Left hindlimb (tissue), 1 donor: ENCODE measurements at regions not wholly inside any gene's neighbourhood (a gene's known extent, or its start where the extent isn't known, plus 50 kb on each side); places are given as distances from the start of the nearest gene placed in this dataset.
A peak's percentile ranks its signal among the peaks of the same experiment; 100 is the strongest.

ENCODE experiments used
- DNase-seq: peaks from one replicate; pipeline ENCODE4 v3.0.0-alpha.2; 2018

DNA sequence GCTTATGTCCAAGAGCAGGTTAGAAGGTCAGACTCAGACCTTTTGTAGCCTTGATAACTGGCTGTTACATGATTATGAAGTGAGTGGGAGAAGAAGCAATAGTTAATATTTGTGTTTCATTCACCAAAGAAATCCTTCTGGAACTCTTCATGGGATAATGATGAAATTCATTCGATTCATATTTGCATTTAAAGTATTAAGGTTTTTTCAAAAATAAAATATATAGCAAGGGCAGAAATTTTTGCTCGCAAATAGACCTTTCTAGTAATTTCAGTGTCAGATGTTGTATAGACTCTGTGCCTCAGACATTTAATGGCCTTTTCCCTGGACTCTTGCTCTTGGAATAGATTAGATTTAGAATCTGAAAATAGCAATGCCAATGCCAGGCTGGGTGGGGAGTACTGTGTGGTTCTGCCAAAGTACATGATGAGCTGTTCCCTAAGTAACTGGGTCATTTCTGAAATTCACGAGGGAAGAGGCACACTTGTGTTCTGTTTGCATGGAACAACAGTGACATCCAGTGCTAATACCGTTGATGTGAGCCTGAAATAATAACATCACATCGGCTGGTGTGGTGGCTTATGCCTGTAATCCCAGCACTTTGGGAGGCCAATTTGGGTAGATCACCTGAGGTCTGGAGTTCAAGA, 119.2 kb downstream of the MBL2 start:
- DNase-seq = no peak

DNA sequence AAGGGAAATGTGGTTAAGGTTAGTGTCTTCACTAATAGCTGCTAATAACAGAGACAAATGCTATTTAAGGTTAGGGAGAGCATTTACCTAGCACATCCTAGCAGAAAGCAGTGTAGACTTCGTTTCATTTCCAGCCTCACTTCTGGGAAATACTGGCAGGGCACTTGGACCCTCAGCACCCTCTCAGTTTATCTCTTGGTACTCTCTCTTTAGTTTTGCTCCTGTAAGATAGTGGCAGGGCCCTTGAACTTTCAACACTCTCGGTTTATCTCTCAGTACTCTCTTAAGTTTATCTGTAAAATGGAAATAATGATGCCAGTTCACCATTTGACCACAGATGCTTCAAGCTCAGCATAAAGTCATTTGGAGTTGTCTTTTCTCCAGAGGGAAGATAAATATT, 118.4 kb downstream of the MBL2 start:
- DNase-seq = no peak

DNA sequence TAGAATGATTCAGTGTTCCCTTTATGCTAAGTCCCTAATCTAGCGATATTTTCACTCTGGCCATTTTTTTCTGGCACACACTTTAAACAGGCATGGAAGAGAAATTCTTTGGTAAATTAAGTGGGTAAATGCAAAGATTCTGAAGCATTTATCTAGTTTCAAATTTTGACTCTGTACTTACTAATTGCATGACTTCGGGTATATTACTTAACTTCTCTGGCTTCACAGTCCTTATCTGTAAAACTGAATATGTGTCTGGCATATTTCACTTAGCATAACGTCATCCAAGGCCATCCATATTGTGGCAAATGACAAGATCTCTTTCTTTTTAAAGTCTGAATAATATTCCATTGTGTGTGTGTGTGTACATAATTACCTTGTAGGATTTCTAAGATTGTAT, 114.5 kb downstream of the MBL2 start:
- DNase-seq = no peak

DNA sequence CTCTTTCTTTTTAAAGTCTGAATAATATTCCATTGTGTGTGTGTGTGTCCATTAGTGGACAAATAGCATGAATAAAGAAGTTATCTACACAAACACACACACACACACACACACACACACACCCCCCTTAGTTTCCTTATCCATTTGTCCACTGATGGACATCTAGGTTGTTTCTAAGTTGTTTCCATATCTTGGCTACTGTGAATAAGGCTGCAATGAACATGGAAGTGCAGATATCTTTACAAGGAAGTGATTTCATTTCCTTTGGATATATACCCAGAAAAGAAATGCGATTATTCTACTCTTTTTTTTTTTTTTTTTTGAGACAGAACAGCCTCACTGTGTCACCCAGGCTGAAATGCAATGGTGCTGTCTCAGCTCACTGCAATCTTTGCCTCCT, 113.5 kb downstream of the MBL2 start:
- no peak for DNase-seq

DNA sequence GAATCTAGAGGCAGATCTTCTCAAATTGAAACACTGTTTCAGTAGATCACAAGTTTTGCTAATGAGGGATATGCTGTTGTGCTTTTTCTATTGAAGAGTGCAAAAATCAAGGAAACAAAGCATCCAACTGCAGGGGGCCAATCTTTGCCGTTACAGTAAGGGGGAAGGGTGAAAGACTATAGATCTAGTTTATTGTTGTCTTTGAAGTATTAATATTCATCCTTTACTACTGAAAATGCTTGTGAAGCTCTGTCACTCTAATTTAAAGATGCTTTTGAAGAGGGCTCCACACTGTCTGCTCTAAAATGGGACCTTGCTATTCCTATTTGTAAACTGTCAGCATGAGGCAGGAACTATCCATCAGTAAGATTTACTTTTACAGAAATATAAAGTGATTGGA, 110.3 kb downstream of the MBL2 start:
- no peak for DNase-seq

DNA sequence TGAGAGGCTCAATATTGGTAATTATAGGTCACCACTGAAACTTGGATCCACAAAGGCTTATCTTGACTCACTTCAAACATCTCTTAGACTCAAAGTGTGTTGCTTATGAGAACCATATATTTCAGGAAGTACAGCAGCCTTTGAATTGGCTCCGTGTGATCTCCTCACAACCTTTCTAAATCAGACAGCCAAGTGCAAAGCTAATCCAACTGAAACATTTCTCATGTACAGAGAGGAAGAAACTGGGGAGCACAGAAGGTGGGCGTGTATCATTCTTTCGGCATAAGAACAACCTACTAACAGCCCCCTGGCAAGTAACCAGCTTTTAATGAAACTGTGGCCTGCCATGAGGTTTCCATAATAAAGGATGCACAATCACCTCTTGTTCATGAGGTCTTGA, 109.4 kb downstream of the MBL2 start:
- DNase-seq = no peak

DNA sequence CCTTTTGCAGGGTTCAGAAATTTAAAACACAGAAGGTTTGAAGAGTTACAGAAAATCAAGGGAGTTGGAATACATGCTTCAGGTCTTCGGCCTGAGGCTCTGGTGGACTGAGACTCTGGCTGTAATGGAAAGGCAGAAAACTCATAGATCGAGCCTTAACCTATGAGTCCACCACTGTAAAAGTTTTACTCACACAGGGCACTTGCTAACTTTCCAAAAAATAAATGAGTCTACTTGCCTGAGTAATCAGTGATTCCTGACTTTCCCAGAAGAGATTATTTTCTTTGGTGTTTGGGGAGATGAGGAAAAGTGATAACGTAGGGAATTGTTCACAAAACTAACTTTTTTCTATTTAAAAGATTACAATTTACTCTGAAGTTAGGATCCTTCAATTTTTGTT, 108.0 kb downstream of the MBL2 start:
- DNase-seq = no peak

DNA sequence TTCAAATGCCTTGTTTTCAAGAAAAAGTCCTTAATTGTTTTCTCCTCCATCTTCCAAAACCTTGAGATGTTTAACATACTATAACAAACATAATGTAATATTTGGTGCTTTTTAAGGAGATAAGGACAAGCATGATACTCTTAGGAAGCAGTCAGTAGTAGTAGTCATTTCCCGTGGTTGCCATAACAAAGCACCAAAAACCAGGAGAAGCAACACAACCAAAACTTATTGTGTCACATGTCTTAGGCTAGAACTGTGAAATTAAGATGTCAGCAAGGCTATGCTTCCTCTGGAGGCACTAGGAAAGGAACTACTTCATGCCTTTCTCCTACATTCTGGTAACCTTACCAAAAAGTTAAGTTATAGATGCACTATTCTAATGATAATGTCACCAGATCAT, 106.8 kb downstream of the MBL2 start:
- DNase-seq = no peak

DNA sequence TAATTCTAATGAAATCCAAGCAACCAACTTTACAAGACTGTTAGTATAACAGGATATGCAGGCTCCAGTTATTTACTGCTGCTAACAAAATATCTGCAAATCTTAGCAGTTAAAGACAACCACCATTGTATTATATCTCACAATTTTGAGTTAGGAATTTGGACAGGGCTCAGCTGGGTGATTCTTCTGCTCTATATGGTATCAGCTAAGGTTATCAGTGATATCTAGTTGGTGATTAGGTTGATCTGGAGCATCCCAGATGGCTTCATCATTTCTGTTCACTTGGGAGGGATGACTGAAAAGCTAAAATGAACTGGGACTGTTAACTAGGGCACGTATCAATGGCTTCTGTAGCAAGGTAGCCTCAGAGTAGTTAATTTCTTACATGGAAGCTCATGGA, 105.7 kb downstream of the MBL2 start:
- DNase-seq = no peak

DNA sequence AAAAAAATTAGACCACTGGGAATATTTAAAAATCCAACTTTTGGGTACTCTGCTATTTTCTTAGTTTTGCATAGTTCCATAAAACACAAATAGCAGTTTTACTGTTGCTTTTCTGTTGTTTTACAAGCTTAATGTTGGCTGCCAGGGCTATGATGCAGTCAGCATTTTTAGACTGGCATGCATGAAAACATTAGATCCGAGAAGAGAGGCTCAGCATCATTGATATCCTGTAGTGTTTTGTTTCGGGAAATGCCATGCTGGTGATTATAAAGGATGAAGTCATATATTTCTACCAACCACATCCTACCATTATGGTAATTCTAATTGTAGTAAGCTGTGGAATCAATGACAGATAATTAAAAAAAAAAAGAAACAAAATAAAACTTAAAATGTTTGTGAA, 104.6 kb downstream of the MBL2 start:
- no peak for DNase-seq

DNA sequence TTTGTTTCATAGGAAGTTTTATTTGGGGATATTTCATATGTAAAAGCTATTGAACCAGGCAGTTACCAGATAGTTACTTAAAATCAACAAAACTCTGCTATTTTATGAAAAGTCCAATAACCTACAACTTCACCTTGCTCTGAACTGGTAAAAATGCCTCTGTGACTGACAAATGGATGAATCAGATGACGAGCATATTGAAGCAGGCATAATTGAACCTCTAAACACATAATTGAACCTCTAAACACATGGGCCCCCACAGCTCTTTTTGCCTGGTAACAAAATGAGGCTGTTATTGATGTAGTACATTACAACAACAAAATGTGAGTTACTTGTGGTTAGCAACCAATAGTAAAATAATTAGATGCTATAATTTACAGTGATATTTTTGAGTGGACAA, 99.7 kb downstream of the MBL2 start:
- DNase-seq = no peak

DNA sequence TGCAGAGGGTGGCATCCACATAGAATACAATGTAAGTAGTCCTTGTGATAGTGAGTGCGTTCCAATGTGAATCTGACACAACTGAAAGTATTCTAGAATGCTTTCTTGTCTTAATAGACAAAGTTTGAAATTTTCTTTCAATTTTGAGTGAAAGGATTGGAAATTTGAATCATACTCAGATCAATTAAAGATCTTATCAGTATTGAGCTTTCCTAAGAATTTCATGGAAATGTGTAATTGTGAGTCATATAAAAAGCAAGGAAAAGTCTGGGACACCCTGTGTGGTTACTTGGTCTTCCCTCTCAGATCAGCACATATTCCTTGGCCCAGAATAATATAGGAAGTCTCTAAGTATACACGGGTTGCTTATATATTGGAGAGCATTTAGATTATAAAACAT, 99.1 kb downstream of the MBL2 start:
- no peak for DNase-seq

DNA sequence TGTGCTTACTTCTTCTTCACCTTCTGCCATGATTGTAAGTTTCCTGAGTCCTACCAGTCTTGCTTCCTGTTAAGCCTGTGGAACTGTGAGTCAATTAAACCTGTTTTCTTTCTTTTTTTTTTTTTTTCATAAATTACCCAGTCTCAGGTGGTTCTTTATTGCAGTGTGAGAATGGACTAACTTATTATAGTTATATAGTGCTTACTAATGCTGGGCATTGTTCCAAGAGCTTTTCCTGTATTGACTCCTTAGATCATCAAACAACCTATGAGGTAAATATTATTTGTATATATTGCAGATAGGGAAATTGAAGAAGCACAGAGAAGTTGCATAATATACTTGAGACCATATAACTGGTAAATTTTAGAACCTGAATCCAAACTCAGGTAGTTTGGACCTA, 98.1 kb downstream of the MBL2 start:
- DNase-seq = no peak

DNA sequence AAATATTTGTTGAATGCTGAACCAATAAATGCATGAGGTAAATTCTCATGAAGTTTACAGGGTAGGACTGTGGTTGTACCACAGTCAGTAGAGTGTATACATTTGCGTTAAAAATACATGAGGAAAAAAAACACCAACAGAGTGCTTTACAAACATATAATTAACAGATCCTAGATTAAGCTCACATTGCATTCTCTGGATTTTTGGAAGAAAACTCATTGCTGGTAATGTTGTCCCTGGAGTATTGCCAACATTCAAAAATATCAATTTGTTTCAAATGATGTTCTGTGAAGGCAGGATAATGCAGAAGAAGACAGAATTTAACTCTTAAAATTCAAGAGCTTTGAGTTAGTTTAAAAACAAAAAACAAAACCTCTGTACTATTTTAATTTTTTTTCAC, 95.5 kb downstream of the MBL2 start:
- no peak for DNase-seq

DNA sequence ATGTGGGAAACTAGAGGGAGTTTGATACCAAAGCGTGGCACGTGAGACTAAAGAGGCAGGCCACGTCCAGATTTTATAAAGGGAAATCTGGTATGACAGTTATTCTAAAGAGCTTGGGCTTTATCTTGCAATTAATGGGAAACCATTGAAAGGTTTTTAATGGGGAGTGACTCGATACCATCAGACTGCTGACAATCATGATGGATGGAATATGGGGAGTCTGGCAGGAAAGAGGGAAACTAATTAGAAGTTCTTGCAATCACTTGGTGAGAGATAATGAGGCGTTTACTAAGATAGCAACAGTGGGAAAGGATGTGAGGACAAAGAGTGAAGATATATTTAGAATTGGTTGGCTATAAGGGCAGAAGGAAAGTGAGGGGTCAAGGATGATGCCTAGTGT, 94.0 kb downstream of the MBL2 start:
- DNase-seq = no peak

DNA sequence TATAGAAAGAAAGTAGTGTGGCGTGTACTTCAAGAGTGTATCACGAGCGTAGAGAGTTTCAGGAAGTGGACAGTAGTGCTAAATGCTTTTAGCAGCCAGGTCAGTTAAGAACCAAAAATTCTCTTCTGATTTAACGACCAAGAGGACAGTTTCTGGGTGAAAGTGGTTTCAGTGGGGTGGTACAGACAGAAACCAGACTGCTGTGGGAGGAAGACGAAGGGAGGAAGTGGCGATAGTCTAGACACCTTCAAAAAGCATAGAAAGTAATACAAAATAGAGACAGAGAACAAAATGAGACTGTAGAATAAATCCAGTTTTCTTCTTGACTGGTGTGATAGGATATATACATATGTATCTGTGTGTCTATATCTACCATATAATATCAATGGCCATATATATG, 93.5 kb downstream of the MBL2 start:
- DNase-seq = no peak

DNA sequence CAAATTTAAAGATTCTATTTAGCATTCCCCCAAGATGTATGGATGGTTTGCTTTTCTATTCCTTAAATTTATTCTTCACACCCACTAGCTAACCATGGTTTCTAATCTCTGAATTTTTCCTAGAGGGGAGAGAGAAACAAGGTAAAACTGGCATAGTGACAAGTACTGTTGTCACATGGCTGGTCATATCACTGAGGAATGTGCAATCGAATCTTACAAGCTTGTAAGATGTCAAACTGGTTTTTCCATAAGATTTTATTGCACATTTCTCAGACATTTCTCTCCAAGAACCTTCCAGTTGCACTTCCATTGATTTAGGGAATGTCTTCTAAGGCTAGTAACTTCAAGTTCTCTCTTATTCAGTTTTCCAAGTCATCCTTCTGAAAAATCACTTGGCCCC, 89.8 kb downstream of the MBL2 start:
- no peak for DNase-seq

DNA sequence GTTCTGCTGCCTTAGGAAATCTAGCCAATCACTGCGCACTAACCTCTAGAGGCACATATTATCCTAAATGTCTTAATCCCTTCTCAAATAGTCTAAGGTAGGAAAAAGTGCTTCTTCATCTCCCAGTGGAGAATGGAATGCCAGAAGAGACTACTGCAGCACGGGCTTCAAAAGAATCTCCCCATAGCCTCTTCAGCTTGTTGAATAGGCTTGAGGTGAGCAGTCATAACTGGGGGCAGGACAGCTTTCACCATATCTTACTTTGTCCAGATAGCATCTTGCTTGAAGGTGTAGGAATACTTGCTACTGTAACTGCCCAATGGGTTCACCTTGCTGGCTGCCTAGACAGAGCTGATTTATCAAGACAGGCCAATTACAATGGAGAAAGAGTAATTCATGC, 88.8 kb downstream of the MBL2 start:
- no peak for DNase-seq

DNA sequence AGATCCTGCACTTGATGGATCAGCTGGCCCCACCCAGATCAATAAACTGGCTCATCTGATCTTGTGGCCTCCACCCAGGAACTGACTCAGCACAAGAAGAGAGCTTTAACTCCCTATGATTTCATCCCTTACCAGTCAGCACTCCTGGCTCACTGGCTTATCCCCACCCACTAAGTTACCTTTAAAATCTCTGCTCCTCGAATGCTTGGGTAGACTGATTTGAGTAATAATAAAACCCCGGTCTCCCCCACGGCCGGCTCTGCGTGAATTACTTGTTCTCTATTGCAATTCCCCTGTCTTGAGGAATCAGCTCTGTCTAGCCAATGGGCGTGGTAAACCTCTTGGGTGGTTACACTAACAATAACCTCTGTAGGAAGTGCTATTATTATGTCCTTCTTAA, 83.7 kb downstream of the MBL2 start:
- no peak for DNase-seq

DNA sequence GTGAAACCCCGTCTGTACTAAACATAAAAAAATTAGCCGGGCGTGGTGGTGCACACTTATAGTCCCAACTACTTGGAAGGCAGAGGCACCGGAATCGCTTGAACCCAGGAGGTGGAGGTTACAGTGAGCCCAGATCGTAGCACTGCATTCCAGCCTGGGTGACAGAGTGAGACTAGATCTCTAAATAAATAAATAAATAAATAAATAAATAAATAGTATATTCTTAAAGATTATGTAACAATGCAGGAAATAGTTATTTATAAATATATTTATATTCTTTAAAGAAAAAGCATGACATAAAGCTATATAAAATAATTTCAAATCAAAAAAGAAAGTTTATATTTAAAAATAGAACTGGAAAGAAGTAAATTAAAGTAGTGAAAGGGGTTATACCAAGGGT, 76.4 kb downstream of the MBL2 start:
- no peak for DNase-seq

DNA sequence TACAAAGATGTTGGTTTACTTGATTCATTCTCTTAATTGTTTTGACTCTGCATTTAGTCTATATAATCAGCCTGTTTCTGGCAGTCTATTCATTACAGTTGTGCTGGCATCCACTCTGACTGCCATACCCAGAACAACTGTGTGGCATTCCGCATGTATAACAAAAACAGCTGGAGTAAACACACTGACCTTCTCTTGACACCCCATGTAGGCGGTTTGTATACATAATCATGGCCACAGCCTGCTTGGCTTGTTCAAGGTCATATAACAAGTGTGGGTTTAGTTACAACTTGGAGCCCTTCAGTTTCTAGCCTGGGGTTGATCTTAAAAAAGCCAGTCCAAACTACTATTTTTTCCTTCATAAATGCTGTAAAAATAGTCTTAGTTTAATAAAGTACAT, 70.9 kb downstream of the MBL2 start:
- peak; percentile 32 for DNase-seq

DNA sequence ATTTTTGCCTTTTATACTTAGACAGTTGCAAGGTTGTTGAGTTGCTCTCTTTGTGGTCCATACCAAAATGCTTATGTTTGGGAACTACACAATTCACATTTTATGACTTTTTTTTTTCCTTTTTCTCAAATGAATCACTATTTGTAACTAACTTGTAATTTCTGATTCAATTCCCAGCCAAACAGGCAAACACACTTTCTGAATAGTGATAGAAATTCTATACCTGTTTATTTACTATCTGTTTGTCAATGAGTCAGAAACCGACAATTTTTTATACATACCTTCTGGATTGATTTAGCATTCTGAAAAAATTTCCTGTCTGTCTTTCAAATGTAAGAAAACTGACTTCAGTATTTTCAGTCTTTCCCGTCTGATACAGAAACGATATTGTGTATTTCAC, 69.1 kb downstream of the MBL2 start:
- no peak for DNase-seq

DNA sequence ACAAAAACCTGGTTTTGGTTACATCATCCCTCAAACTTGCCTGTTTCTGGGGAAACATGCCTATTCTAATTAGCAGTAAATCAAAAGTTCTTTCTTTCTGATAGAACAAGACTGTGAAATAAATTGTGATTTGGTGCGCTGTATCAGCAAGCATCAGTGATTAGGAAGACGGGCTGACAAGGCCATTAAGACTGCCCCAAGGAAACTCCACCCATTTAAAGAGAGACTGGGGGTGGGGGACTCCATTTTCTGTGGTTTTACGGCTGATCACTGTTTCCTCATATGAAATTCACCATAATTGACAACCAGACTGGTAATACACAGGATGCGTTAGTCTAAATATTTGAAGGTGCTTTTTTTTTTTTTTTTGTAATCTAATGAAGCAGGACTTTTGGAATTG, 68.7 kb downstream of the MBL2 start:
- no peak for DNase-seq

DNA sequence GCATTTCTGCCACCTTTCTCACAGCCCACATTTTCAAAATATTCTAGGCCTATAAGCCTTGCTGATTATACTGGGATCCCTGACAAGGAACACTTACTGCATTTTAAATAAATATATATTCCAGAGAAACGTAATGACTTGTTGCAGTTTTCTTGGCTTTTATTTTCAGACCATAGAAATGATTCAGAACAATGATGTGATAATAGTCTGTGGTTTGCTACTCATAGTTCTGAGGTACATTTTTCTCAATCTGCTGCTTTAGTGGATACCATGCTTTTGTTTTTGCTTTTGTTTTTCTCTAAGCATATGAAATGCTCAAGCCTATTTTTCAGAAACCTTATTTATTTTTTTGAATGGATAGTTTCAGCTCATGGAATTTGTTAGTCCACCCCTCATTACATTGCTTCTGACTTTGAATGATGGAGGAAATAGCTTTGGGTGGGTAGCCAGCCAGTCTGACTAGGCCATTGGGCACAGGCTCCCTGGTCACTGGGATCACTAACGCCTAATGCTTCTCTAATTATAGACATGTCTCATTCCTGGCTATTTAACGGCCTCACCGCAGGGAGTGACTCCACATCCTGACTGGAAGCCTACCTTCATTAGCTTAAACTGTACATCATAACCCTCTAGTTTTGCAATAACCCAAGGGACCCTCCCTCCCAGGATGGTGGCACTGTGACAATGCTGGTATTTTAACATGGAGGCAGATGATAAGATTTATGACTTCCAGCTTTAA, 66.1 kb downstream of the MBL2 start:
- no peak for DNase-seq
